Activated CD8-positive, alpha-beta memory T cell treated with anti-CD3 and anti-CD28 coated beads, Interleukin-2, amount 50 U/mL, for 4 hours (primary cell): ENCODE measurements at regions not wholly inside any gene's neighbourhood (a gene's known extent, or its start where the extent isn't known, plus 50 kb on each side); places are given as distances from the start of the nearest gene placed in this dataset.
"Not testable (repeated sequence)": the region's sequence is repeated elsewhere in the genome, so short reads cannot be mapped to it uniquely, and the experiment has no call there.

Experiments
- DNase-seq: peaks from one replicate; pipeline ENCODE4 v3.0.0-alpha.2; 2020

DNA sequence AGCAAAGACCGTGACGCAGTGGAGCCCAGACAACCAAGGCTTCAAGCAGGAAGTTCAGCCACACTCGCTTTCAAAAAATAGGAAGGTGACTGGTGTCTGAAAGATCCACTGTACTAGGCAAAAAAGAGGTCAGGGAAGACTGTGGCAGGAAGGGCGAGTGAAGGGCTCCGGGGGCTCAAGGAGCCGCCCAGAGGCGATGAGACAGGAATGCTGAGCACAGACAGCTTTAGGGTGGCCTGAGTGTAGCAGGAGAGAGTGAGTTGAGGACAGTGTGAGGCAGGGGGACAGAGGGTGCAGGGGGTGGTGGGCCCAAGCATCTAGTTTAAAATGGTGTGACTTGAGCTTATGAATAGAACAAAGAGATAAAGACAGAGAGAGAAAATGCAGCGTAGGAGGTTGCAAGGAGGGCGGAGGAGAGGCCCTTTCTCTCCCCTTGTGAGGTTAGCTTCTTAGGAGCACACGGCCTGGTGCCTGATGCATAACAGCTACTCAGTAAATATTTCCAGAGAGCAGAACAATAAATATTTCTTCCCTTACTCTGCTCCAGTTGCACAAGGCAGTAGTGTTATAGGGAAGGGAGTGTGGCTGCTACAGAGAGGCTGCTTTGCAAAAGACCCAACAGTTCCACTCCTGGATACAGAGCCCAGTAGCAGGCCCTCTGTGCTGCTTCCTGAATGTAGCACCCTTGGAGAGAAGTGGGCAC, 789.7 kb upstream of the RAB6C start:
- DNase-seq, result no peak

DNA sequence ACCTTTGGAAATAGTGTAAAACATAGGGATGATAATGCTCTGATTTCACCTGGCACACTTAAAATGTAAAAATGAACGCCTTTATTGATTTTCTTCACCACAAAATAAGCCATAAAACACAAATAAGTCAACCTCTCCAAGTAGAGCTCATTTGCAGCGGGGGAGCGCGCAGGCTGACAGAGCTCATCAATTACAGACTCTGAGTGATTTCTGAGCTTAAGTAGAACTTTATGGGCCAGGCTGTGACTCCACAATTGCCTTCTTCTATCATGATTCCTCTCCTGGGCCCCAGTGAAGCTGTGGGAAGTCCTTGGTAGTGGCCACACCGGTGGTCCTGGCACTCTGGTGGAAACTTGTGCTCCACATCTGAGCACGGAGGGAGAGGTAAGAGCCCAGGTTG, 789.0 kb upstream of the RAB6C start:
- DNase-seq, result no peak

DNA sequence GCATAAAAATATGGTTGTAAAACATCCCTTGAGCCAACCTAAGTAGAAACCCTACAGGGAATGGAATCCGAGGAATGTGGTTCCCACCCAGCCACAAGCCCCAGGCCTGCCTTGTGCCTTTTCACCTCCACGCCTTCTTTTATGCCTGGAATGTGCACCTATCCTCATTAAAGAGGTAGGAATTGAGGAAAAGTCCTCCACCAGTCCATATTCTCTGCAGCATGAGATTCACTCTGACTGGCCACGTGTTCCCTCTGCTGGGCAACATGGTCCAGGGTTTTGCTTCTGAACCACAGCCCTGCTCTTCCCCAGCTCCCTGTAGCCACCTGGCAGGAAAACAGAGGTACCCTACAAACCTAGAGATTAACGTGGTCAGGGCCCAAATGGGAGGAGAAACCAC, 787.9 kb upstream of the RAB6C start:
- DNase-seq, result no peak

DNA sequence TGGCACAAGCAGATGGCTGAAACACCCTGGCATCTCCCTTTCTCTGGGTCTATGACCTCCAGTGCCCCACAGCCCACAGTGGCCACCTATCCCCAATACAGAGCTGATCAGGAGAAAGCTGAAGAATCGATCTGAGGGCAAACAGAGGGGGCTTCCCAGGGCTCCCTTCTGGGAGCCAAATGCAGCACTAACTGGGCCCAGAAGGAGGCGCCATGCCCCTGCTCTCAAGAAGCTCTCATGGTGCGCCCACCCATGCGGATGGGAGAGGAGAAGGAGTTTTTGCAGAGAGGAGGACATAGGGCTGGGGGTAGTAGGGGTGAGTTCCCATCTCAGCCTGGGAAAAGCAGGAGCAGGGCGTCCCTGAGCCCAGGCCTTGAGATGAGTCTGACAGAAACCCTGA, 787.3 kb upstream of the RAB6C start:
- DNase-seq, result no peak

DNA sequence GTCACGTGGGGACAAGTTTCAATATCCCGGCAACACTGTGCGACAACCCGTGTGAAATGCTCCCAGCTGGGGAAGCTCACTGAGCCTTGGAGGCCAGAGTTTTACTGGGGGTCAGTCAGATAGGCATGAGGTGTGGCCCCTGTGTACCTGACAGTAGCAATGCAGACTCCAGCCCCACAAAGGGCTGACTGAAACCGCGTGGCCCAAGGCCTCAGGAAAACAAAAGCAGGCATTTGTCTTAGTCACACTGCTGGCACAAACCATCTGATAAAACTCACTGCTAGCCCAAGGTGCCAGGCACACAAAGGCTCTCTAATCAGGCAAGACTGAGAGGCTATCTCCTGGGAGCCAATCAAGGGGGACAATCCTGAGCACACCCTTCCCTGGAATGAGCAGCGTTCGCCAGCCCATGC, 786.6 kb upstream of the RAB6C start:
- no peak for DNase-seq

DNA sequence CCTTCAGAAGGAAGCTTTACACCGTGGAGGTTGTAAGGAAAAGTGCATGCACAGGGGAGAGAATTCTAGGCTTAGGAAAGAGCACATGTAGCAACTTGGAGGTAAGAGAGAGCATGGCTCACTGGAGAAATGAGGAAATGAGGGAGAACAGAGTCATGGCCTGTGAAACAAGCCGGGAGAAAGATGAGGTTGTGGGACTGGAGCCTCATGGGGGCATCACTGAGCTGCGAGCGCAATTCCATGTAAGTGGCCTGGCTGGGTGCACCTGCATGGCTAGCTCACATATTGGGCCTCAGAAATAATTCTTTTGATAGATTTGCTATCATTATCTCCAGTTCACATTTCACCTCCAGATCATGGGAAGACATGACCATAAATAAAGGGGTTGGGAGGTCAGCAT, 785.5 kb upstream of the RAB6C start:
- no peak for DNase-seq

DNA sequence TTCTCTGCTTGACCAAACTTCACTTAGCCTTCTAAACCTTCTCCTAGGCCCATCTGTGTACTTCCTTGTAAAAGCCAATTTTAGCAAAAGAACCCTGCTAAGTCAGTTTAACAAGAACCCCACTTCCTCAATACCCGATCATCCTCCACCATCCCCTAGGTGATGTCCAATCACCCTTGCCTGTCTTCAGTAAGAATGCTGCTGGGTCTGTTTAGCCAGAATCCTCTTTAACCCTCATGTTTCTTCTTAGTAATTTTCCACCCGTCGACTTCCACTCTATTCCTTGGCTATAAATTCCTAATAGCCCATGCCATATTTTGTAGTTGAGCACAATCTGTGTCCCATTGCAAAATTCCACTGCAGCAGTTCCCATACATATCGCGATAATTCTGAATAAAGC, 780.0 kb upstream of the RAB6C start:
- DNase-seq, result no peak

DNA sequence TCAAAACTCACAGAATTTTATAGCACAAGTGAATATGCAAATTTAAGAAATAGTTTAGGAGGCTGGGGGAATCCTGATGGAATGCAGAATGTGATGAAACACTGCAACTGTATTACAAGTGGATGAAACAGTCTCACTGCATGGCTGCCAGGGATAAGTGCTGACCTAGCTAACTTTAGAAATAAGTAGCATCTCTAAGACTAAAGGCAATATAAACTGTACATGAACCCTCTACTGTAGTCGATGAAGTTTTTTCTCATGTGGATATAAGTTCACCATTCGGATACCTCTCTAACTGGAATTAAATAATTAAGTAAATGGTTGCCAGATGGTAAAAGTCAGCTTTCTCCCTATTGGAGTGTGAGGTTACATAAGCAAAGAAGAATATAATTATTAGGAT, 777.8 kb upstream of the RAB6C start:
- no peak for DNase-seq

DNA sequence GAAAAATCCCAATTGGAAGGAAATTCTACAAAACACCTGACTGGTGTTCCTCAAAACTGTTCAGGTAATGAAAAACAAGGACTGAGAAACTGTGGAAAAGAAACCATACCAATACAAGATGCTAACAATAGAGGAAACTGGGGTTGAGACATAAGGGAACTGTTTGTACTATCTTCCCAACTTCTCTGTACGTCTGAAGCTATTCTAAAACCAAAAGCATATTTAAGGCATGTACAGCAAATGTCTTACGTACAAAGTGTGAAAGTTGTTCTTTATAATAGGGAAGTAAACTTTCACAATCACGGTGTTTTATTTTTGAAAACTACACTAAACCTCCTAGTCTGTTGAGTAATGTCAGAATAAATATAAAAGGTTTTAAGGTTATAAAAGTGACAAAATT, 776.1 kb upstream of the RAB6C start:
- DNase-seq, result no peak

DNA sequence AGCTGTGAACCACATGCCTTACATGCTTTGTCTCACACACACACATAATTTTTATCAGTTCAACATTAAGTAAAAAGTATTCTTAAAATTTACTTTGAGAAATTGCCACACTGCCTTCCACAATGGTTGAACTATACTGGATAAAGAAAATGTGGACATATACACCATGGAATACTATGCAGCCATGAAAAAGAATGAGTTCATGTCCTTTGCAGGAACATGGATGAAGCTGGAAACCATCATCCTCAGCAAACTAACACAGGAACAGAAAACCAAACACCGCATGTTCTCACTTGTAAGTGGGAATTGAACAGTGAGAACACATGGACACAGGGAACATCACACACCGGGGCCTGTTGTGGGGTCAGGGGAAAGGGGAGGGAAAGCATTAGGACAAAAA, 774.9 kb upstream of the RAB6C start:
- not testable (repeated sequence) for DNase-seq

DNA sequence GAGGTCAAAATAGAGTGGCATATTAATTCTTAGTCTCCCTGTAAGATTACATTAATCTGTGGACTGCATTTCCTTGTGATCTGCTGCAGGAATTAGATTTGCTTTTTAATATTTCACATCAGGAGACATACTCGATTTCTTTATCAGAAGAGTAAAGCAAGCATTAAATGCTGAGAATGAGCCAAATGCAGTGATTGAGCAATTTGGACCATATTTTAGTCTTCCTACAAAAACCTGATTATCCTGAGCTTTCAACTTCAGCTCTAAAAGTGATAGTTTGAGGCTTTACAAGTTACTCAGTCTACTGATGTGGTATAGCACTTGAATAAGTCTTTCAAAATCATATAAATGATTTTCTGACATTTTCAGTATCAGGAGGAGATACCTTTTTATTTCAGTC, 774.3 kb upstream of the RAB6C start:
- no peak for DNase-seq

DNA sequence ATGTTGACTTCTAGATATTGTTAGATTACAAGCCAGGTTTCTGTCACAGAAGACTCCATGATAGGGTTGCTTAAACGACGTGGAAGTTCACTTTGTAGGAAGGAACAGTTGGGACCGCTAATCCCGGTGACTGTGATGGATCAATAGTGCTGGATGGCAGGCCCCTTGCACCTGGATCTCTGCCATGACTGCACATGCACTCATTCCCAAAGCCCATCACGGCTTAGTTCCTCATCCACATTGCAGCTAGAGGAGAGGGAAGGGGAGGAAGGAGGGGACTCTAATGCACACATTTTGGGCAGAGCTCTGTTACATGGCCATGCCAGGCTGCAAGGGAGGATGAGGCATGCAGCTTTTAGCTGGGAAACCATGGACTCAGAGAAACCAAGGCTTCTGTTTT, 773.7 kb upstream of the RAB6C start:
- no peak for DNase-seq

DNA sequence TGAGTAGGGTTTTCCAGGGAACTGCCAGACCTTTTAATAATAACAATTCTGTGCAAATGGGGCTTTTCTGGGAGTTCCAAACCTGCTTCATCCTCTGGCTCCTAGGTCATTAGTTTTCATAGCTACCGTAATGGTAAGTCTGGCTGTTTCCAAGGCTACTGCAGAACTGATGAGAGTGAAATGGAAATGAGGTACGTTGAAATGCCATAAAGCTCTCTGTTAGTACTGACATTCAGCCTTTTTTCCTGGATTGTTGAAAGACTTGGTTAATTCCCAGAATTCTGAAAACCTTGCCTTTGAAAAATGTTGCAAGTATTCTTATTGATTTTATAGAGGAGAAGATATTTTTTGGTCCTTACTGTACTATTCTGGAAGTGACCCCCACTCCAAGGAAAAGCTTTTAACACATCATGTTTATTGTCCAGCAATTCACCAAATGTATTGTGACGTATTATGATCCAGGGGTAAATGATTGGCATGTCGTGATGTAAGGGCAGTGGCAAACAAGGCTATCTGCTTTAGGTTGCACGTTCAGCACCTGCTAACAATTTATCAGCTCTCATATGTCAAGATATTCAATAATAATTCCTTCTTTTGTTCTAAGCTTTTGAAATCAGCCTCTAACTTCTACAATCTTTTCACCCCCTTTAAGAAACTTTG, 767.0 kb upstream of the RAB6C start:
- no peak for DNase-seq

DNA sequence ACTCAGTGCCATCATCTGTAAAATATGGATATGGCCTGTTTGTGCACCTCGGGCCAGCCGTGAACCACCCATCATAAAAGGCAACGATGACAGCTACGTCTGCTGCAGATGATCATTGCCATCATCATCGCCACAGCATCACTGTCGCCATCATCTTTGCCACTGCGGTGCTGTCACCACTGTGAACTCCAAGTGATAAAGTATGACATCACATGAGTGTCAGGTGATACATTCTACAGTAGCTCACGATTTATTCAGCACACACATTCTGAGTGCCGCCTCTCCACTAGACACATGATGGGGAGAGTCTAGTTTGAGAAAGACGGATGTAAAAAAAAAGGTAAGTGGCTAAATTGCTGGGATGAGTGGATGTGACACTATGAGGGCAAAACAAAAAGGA, 755.4 kb upstream of the RAB6C start:
- no peak for DNase-seq

DNA sequence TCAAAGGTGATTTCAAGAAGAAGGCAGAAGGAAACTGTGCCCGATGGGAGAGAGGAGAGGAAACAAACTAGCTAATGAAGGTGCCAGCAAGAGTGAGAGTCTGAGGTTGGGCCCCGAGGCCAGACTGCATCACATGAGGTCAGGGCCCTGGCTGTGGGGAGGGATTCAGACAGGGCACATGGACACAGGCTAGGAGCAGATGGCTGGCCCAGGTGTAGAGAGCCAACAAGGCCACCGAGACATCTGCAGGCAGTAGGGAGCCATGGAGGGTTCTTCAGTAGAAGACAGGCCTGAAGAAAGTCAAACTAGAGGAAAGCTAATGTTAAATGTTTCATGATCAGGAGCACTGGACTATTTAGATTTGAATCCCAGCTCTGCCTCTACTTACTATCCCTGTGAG, 755.0 kb upstream of the RAB6C start:
- no peak for DNase-seq

DNA sequence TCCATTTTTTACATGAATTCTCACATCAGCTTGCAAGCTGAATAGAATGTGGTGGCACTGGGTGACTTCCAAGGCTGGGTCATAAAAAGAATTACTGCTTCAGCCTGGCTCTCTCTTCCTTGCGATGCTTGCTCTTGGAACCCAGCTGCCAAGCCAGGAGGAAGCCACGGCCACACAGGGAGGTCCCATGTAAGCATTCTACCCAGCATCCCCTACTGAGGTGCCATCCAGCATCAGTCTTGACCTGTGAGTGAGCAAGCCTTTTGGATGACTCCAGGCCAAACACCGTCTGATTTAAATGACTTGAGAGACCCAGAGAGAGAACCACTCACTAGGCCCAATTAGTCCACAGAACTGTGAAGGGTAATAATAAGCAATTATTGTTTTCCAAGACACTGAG, 750.3 kb upstream of the RAB6C start:
- no peak for DNase-seq

DNA sequence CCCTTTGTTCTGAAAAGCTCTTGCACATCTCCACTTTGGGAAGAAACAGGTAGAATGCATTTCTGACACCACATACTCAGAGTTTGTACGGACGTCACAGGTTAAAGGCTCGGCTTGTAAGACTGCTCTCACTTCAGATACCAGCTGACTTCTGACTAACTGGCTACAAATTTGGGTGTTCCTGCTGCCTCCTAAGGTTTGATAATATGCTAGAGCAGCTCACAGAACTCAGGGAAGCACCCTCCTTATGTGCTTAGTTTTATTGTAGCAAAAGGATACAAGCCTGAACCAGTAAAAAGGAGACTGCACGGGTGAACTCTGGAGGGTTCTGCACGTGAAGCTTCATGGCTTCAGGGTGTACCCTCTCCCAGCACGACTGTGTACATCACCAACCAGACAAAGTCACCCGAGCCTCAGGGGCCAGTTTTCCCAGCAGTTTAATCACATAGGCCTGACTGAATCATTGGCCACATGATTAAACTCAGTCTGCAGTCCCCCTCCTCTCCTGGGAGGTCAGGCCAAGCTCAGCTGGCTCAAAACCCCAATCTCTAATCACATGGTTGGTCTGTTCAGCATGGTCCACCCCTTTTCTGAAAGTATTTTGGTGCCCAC, 749.5 kb upstream of the RAB6C start:
- no peak for DNase-seq

DNA sequence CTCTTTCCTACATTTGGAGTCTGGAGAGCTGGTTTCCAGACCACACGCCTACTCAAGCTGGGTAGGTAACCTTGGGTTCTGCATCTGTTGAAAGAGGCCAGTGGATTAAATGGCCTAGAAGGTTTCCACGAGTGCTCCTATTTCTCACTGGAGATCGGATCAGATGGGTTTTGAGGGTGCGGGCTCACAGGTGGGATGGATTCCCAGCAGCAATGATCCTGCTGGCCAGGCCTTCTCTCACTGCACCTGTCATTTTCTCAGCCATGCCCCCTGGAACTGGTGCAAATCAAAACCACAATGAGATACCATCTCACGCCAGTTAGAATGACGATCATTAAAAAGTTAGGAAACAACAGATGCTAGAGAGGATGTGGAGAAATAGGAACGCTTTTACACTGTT, 747.5 kb upstream of the RAB6C start:
- no peak for DNase-seq

DNA sequence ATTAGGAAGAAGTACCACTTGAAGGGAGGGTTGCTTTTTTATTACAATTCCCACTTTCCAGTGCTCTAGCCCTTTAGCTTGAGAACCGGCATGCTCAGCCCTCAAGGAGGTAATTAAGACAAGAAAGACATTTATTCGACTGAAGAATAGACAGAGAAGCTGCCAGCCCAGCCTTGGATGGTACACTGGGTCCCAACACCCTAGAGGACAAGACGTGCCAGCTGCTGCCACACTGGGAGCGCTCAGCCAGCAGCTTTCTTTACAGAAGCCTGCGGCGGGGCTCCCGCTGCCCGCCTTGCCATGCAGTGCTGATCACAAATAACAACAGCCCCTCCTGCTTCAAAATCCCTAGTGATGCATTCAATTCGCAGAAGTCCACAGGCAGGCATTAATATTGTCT, 746.3 kb upstream of the RAB6C start:
- DNase-seq, result no peak

DNA sequence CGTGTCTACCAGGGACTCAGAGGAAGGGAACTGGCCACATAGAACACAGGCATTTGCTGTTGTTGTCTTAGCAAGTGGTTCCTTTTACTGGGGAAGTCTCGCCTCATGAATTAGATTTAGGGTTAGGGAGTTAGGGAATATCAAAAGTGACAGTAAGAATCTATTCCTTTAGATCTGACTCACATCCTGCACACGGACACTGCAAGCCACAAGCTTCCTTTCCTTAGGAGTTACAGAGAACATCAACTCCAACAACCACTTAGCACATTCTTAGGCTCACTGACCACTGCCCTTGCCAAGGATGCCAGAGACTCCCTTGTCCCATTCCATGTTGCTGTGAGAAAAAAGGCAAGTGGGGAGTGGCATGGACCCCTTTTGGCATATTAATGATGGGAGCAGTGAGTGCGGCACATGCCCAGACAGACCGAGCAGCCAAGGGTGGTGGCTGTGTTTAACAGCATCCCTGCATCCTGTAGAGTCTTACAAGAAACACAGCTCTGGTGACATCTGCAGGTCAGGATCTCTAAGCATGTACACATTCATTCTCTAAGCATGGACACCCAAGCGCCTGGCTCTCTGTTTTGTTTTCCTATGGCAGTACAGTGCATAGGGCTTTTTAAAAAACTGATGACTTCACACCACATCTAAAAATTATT, 745.6 kb upstream of the RAB6C start:
- DNase-seq, result no peak

DNA sequence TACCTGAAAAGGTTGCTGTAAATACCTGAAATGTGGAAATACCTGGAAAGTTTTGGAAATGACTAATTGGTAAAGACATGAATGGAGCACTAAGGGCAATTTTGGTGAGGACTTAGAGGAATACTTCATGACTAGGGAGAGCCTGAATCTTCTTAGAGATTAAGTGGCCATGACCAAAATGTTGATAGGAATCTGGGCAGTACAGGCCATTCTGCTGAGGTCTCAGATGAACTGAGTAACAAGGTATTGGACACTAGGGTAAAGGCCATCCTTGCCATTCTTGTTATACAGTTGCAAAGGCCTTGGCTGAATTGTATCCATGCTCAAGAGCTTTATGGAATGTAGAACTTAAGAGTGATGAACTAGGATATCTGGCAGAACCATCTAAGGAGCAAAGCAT, 742.9 kb upstream of the RAB6C start:
- DNase-seq, result no peak

DNA sequence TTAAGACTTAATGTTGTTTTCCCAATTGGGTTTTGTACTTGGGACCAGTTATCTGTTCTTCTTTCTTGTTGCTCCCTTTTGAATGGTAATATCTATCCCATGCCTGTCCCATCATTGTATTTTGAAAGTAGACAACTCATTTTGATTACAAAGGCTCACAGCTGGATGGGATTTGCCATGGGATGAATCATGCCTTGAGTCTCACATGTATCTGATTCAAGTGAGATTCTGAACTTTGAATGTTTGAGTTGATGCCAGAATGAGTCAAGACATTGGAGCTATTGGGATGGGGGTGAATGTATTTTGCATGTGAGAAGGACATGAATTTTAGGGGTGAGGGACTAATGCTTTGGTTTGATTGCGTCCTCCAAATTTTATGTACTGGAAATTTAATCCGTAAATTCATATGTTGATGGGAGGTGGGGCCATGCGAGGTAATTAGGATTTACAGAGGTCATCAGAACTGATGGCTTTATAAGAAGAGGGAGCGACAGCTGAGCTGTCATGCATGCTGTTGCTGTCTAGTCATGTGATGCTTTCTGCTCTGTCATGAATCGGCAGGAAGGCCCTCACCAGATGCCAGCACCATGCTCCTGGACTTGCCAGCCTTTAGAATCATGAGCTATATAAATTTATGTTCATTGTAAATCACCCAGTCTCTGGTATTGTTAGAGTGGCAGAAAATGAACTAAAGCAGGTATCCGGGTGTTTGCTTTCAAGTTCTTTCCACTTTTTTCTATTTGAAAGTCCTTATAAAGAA, 741.3 kb upstream of the RAB6C start:
- DNase-seq, result no peak

DNA sequence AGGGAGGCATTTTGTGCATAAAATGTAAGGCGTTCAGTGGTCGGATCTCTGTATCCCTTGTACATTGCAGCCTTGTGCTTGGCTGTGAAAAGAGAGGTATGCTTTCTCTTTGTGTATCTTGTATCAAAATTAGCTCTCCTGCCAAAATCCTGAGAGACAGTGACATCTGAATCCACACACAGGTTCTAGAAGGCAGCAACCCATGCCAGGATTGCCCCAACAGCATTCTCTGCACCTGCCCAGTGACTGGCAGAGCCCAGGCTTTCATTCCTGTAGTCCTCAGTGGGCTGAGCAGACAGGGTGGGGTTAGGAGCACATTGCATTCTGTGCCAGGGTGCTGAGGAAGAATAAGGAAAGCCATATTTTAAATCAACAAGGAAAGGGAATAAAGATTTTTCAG, 740.3 kb upstream of the RAB6C start:
- no peak for DNase-seq
